ENCODE measurements at regions not wholly inside any gene's neighbourhood (a gene's known extent, or its start where the extent isn't known, plus 50 kb on each side); places are given as distances from the start of the nearest gene placed in this dataset.
"Not testable (repeated sequence)": the region's sequence is repeated elsewhere in the genome, so short reads cannot be mapped to it uniquely, and the experiment has no call there.

DNA sequence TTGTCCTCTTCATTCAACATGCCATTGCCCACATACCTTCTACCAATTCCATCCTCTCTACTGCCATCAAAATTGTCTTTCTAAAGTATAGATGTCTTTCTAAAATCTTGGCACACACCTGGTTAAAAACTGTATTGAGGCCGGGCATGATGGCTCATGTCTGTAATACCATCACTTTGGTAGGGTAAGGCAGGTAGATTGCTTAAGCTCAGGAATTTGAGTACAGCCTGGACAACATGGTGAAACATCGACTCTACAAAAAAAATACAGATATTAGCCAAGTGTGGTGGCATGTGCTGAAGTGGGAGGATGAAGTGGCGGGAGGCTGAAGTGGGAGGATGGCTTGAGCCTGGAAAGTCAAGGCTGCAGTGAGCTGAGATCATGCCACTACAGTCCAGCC is 412.1 kb downstream of the TMEM38B start:
- Mint-ChIP-seq H3K36me3 (no peaks in the 10 kb centered on the region), H3K9me3 (no peaks in the 10 kb centered on the region), H3K27ac (no peak overlapping the region), H3K4me1 (ENCODE audit: low read depth in 2 of 2) (no peaks in the 10 kb centered on the region), H3K4me3 (no peak overlapping the region), H3K27me3 (no peaks in the 10 kb centered on the region)
- DNase-seq (ENCODE audit: low spot score) (no peak), ATAC-seq (no peak)

DNA sequence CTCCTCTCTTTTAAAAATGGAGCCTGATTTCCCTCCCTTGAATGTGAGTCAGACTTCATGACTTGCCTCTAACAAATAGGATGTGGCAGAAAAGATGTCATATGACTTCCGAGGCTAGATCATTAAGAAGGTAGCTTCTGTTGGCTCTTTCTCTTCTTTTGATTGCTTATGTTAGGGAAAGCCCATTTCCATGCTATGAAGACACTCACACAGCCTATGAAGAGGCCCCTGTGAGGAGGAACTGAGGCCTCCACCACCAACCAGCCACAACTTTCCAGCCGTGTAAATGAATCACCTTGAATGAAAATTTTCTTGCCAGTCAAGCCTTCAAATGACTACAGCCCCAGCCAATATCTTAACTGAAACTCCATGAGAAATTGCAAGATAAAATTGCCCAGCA is 413.4 kb downstream of the TMEM38B start:
- no peak overlapping the region for H3K27ac Mint-ChIP-seq
- no peak overlapping the region for H3K4me3 Mint-ChIP-seq
- ATAC-seq, result no peak
- H3K27me3 Mint-ChIP-seq, result no peaks in the 10 kb centered on the region
- H3K9me3 Mint-ChIP-seq, result no peaks in the 10 kb centered on the region
- no peaks in the 10 kb centered on the region for H3K36me3 Mint-ChIP-seq
- peaks cover 0 to 4% of the 10 kb centered on the region in 2 donors for H3K4me1 Mint-ChIP-seq (ENCODE audit: low read depth in 2 of 2)
- DNase-seq (ENCODE audit: low spot score), result no peak

DNA sequence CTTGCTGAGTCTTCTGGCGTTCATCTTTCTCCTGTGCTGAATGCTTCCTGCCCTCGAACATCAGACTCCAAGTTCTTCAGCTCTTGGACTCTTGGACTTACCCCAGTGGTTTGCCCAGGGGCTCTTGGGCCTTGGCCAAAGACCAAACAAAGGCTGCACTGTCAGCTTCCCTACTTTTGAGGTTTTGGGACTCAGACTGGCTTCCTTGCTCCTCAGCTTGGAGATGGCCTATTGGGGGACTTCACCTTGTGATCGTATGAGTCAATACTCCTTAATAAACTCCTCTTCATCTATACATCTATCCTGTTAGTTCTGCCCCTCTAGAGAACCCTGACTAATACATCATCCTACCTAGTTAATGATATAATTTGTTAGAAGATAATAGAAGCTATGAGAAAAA is 415.4 kb downstream of the TMEM38B start:
- H3K27me3 Mint-ChIP-seq, H3K4me3 Mint-ChIP-seq: not testable (repeated sequence)

DNA sequence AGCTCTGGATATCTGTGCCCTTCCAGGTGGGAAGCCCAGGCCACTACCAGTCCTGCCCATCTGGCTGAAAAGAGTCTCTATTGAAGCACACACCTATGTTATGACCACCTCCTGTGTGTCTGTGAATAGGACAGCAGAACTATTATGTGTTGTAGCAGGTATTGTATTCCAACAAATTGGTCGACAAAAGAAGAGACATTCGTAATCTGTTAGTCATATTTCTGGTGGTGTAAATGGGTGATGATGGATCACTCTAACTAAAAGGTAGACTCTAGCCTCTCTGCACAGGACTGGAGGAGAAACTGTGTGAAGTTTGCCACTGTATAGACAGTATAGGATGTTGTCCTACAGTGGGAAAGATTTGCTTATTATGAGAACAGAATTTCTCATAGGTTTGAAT is 416.1 kb downstream of the TMEM38B start:
- no peaks in the 10 kb centered on the region for H3K36me3 Mint-ChIP-seq
- H3K9me3 Mint-ChIP-seq, result no peaks in the 10 kb centered on the region
- H3K27ac Mint-ChIP-seq, result no peak overlapping the region
- H3K4me1 Mint-ChIP-seq (ENCODE audit: low read depth in 2 of 2), result peaks cover 0 to 4% of the 10 kb centered on the region in 2 donors
- H3K27me3 Mint-ChIP-seq, result no peaks in the 10 kb centered on the region
- ATAC-seq (no peak), DNase-seq (ENCODE audit: low spot score) (no peak)
- no peak overlapping the region for H3K4me3 Mint-ChIP-seq

More for the DNA sequence above, 415.4 kb downstream of the TMEM38B start:
- not testable (repeated sequence) for H3K36me3 Mint-ChIP-seq; H3K27ac Mint-ChIP-seq; ATAC-seq; H3K9me3 Mint-ChIP-seq; H3K4me1 Mint-ChIP-seq (ENCODE audit: low read depth in 2 of 2); DNase-seq (ENCODE audit: low spot score)

DNA sequence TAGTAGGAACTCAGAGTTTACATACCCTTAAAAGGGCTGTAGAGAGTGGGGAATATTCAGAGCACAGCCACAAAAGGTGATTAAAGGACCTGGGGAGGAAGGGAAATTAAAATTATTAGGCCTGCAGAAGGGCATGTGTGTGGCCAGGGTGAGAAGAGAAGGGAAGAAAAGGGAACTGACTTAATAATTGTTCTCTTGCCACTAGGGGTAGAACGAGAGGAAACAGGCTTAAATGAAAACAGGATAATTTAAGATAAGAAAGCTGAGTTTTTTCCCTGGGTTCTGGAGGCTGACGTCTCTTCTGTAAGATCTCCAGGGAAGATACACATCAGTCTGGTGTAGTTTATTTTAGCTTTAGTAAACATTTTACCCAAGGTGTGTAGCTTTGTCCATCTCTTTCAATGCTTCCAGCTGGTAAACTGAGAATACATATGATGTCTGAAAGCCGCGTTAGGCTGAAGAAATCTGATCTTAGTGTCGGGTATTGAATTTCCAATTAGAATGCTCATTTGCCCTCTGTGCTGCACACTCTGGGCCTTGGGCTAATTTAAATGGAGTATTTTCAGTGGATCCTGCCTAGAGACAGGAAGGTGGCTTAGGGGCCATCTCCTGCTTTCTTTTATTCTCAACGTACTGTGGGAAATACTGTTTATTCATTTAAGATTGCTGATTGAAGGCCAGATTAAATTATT is 416.8 kb downstream of the TMEM38B start:
- H3K27ac Mint-ChIP-seq, result no peak overlapping the region
- no peak for ATAC-seq
- no peak for DNase-seq (ENCODE audit: low spot score)
- H3K27me3 Mint-ChIP-seq, result no peaks in the 10 kb centered on the region
- no peaks in the 10 kb centered on the region for H3K9me3 Mint-ChIP-seq
- H3K4me1 Mint-ChIP-seq (ENCODE audit: low read depth in 2 of 2), result peaks cover 0 to 4% of the 10 kb centered on the region in 2 donors
- no peaks in the 10 kb centered on the region for H3K36me3 Mint-ChIP-seq
- no peak overlapping the region for H3K4me3 Mint-ChIP-seq

DNA sequence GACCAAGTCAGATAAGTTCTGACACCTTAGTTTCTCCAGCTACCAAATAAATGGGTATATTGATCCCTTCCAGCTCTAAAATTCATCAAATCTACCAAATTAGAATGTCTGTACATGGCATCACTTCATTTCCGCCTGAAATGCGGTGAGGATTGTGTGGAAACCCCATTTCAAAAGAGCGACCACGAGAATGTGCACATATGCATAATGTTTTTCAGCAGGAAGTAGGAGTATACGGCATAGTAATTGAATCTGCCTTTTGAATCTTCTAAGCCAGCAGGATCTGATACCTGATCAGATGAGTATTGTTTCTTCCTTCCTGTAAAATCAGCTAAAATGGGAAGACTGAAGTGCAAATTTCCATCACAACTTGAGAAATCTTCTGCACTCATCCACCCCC is 418.6 kb downstream of the TMEM38B start:
- Mint-ChIP-seq H3K36me3 (no peaks in the 10 kb centered on the region), H3K4me3 (no peak overlapping the region), H3K27ac (no peak overlapping the region), H3K4me1 (ENCODE audit: low read depth in 2 of 2) (peaks cover 0 to 4% of the 10 kb centered on the region in 2 donors), H3K9me3 (peaks cover 6% of the 10 kb centered on the region), H3K27me3 (no peaks in the 10 kb centered on the region)
- ATAC-seq (no peak), DNase-seq (ENCODE audit: low spot score) (no peak)

DNA sequence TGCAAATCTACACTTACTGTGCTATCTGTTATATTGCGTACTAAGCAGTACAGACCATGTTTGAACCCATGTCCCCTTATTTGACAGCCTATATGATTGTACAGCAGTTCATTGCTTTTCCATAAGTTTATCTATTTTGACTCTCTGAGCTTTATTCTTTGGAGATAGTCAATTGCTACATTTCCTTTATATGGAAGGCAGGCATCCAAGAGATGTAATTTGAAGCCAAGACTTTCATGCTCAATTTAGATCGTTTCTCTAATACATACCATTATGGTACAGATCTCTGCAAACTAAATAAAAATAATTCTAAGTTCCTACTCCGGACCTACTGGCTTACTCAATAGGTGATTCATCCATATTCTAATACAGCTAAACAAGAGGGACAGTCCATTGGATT is 424.8 kb downstream of the TMEM38B start:
- Mint-ChIP-seq H3K4me1 (ENCODE audit: low read depth in 2 of 2) (no peaks in the 10 kb centered on the region), H3K36me3 (peaks cover 3% of the 10 kb centered on the region), H3K9me3 (peaks cover 6% of the 10 kb centered on the region), H3K4me3 (no peak overlapping the region), H3K27ac (no peak overlapping the region), H3K27me3 (no peaks in the 10 kb centered on the region)
- no peak for ATAC-seq
- DNase-seq (ENCODE audit: low spot score), result no peak

DNA sequence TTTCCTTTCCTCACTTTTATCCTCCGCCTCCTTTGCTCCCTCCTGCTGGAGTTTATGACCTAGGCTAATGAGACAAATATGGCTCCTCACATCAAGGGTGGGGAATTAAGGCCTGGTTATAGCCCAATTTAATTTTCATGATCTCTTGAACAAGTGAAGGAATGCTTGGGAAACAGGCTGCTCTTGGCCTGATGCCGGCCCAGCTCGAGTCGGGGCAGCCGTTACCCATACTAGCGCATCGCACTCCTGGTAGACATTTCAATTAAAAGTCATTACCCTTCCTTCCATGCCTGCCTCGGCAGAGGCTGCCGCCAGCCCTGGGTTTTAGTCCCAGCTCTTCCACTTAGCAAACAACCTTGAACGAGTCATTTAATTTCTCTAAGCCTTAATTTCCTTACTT is 425.7 kb downstream of the TMEM38B start:
- no peak for ATAC-seq
- H3K27me3 Mint-ChIP-seq, result no peaks in the 10 kb centered on the region
- H3K36me3 Mint-ChIP-seq, result peaks cover 8% of the 10 kb centered on the region
- H3K4me3 Mint-ChIP-seq, result no peak overlapping the region
- H3K9me3 Mint-ChIP-seq, result peaks cover 7% of the 10 kb centered on the region
- no peak for DNase-seq (ENCODE audit: low spot score)
- no peak overlapping the region for H3K27ac Mint-ChIP-seq
- no peaks in the 10 kb centered on the region for H3K4me1 Mint-ChIP-seq (ENCODE audit: low read depth in 2 of 2)

DNA sequence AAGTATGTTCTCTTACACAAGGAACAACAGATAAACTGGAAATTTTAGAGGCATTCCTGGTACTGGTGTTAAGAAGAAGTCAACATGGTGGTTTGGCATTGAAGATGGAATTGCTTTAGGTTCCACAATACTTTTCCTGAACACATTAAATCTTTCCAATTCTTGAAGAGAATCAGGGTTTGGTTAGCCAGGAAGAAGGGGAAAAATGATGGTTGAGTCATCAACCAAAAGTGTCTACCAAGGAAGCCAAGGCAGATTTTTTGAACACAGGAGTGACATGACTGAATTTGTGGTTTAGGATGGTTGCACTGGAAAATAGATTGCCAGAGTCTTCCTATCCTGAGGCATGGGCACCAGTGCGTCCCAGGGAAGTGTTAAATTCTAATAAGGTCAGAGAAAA is 433.4 kb downstream of the TMEM38B start:
- Mint-ChIP-seq H3K27ac (no peak overlapping the region), H3K4me1 (ENCODE audit: low read depth in 2 of 2) (no peaks in the 10 kb centered on the region), H3K4me3 (no peak overlapping the region), H3K27me3 (peaks cover 0 to 3% of the 10 kb centered on the region in 2 donors), H3K36me3 (peaks cover 17% of the 10 kb centered on the region), H3K9me3 (peaks cover 3% of the 10 kb centered on the region)
- ATAC-seq, result no peak
- DNase-seq (ENCODE audit: low spot score), result no peak

DNA sequence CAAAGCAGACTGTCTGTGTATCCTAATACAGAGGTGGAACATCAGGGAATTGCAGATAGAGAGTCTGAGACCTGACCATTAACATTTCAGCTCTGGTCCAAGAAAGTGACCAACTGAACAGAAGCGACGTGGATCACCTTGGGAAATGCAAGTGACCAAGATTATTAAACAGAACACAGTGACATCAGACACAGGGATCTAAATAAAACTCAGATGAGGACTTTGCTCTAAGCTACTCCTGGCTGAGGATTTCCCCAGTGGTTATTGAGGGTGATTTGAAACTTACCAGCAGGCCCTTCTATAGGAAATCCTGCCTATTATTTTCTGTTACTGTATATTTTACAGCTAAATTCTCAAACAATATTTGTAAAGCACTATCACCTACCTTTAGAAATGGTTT is 436.0 kb downstream of the TMEM38B start:
- Mint-ChIP-seq H3K27me3 (peaks cover 0 to 3% of the 10 kb centered on the region in 2 donors), H3K27ac (no peak overlapping the region), H3K4me1 (ENCODE audit: low read depth in 2 of 2) (no peaks in the 10 kb centered on the region), H3K4me3 (no peak overlapping the region), H3K9me3 (no peaks in the 10 kb centered on the region), H3K36me3 (peaks cover 6% of the 10 kb centered on the region)
- ATAC-seq, result no peak
- DNase-seq (ENCODE audit: low spot score), result no peak

DNA sequence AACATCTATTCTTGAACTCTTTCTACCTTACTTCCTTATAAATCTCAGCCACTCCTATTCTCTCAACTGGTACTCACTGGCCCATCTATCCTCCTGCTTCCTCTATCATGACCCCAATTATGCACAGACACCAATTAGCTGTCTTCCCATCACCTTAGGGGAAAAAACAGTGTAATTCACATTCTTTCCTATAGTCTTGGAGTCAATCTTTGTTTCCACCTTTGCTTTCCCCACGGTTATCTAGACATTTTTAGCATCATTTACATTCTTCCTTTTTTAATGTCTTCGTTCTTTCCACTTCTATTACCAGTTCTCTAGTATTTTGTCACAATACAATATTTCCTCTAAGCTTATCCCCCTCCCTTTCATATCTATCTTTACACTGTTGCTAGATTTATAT is 449.4 kb downstream of the TMEM38B start:
- H3K4me1 Mint-ChIP-seq (ENCODE audit: low read depth in 2 of 2), result peaks cover 7 to 9% of the 10 kb centered on the region in 2 donors
- H3K9me3 Mint-ChIP-seq, result peaks cover 3% of the 10 kb centered on the region
- no peak for DNase-seq (ENCODE audit: low spot score)
- H3K27me3 Mint-ChIP-seq, result no peaks in the 10 kb centered on the region
- no peaks in the 10 kb centered on the region for H3K36me3 Mint-ChIP-seq
- H3K4me3 Mint-ChIP-seq, result no peak overlapping the region
- ATAC-seq, result no peak
- no peak overlapping the region for H3K27ac Mint-ChIP-seq

DNA sequence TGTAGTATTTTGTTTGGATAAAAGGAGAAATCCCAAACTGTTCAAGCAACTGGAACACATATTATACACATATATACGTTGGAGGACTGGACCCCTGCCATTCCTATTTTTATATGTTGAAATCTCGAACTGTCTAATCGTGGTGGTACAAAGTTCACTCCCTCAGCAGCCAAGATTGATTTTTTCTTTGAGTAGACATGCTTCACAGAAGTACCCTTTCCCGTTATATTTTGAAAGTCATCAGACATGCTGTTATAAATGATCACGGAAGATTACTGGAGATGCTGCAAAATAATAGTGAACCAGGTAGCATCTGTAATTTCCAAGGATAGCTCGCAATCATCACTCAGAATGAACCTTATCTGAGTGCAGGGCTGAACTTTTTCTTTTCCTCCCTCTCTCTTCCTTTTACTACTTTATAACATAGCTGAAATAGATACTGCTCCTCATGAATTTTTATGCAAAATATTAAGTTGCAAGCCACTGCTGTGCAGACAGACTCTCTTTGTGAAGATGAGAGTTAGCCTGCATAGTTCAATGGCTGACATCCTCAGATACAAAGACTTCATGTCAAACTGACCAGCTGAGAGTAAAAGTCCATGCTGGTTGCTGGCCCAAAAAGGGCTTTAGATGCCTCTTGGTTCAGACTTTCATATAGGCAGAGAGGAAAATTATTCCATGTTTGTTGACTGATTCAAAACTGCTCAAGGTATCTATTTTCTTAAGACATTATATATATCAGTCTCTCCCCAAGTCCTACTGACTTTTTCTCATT is 451.9 kb downstream of the TMEM38B start:
- Mint-ChIP-seq H3K4me1 (ENCODE audit: low read depth in 2 of 2) (peaks cover 7 to 9% of the 10 kb centered on the region in 2 donors), H3K36me3 (no peaks in the 10 kb centered on the region), H3K9me3 (peaks cover 3% of the 10 kb centered on the region), H3K27me3 (no peaks in the 10 kb centered on the region), H3K27ac (no peak overlapping the region), H3K4me3 (no peak overlapping the region)
- DNase-seq (ENCODE audit: low spot score), result no peak
- ATAC-seq, result no peak

DNA sequence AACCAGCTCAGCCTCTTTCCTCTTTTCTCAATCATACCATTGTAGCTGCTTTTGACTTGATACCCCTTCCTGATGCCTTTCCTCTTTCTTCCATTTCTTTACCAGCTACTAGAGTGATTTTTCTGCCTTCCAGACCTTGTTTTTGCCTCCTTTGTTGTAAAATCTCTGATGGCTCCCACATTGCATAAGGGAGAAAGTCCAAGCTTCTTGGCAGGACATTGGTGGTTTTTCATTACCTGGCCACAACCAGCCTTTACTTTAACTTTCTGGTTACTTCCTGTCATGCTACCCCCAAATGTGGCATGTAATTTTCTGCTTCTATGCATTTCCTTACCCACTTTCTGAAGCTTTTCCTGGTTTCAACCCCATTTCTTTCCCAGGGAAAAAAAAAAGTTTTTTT is 452.5 kb downstream of the TMEM38B start:
- Mint-ChIP-seq H3K27ac (no peak overlapping the region), H3K9me3 (peaks cover 3% of the 10 kb centered on the region), H3K27me3 (no peaks in the 10 kb centered on the region), H3K4me1 (ENCODE audit: low read depth in 2 of 2) (peaks cover 7 to 14% of the 10 kb centered on the region in 2 donors), H3K36me3 (no peaks in the 10 kb centered on the region), H3K4me3 (no peak overlapping the region)
- ATAC-seq, result no peak
- DNase-seq (ENCODE audit: low spot score), result no peak

DNA sequence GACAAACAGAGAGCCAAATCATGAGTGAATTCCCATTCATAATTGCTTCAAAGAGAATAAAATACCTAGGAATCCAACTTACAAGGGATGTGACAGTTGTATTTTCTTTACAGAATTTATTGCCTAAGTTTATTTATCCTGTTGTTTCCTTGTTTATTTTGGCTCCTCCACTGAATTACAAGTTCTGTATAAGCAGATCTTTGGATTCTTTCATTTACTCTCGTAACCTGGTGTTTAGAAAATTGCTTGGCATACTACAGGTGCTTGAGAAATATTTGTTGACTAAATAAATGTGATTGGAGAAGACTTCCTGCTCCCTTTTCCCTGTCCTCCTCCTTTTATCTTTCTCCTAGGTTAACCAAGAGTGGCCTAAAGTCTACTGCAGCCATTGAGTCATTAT is 455.6 kb downstream of the TMEM38B start:
- no peak overlapping the region for H3K27ac Mint-ChIP-seq
- peaks cover 3% of the 10 kb centered on the region for H3K9me3 Mint-ChIP-seq
- peaks cover 7 to 19% of the 10 kb centered on the region in 2 donors for H3K4me1 Mint-ChIP-seq (ENCODE audit: low read depth in 2 of 2)
- no peaks in the 10 kb centered on the region for H3K36me3 Mint-ChIP-seq
- no peak overlapping the region for H3K4me3 Mint-ChIP-seq
- ATAC-seq (no peak), DNase-seq (ENCODE audit: low spot score) (no peak)
- no peaks in the 10 kb centered on the region for H3K27me3 Mint-ChIP-seq

Measured in natural killer cell treated with Interleukin-12 subunit alpha and Interleukin-12 subunit beta and Interleukin-15 and Interleukin-18, amount 100 ng/mL, for 72 hours (primary cell).